ENCODE measurements at regions not wholly inside any gene's neighbourhood (a gene's known extent, or its start where the extent isn't known, plus 50 kb on each side); places are given as distances from the start of the nearest gene placed in this dataset.

GRCh38 chr2:188000189-188000588 is 291.5 kb upstream of the GULP1 start:
- no peaks in the 10 kb centered on the region for H3K27me3 Mint-ChIP-seq (ENCODE audit: insufficient read depth, unreplicated experiment)
- intact Hi-C loops (cut with micrococcal nuclease): no loop called here
- H3K36me3 Mint-ChIP-seq (ENCODE audit: insufficient read depth, unreplicated experiment): no peaks in the 10 kb centered on the region
- H3K4me1 Mint-ChIP-seq (ENCODE audit: insufficient read depth, unreplicated experiment): no peaks in the 10 kb centered on the region
- no peak overlapping the region for H3K27ac Mint-ChIP-seq (ENCODE audit: low read depth, unreplicated experiment)
- no peak overlapping the region for H3K4me3 Mint-ChIP-seq (ENCODE audit: unreplicated experiment)
- TF ChIP-seq, protein P1, sequence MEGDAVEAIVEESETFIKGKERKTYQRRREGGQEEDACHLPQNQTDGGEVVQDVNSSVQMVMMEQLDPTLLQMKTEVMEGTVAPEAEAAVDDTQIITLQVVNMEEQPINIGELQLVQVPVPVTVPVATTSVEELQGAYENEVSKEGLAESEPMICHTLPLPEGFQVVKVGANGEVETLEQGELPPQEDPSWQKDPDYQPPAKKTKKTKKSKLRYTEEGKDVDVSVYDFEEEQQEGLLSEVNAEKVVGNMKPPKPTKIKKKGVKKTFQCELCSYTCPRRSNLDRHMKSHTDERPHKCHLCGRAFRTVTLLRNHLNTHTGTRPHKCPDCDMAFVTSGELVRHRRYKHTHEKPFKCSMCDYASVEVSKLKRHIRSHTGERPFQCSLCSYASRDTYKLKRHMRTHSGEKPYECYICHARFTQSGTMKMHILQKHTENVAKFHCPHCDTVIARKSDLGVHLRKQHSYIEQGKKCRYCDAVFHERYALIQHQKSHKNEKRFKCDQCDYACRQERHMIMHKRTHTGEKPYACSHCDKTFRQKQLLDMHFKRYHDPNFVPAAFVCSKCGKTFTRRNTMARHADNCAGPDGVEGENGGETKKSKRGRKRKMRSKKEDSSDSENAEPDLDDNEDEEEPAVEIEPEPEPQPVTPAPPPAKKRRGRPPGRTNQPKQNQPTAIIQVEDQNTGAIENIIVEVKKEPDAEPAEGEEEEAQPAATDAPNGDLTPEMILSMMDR (IDR thresholded peaks at IDR 0.05; ENCODE audit: unreplicated experiment): no peak
- H3K9me3 Mint-ChIP-seq (ENCODE audit: unreplicated experiment): no peaks in the 10 kb centered on the region
- CTCF ChIA-PET: interaction anchor here (0.6 kb wide), 1 partner anchor 60 kb away, joined by 3 read pairs; no protein-coding TSS in a partner anchor
- DNase-seq (ENCODE audit: unreplicated experiment): no peak
- BruUV-seq (replicated peaks): no TSS peak
- POLR2A ChIA-PET: no interaction called here

- Mint-ChIP-seq H3K27me3 (ENCODE audit: insufficient read depth, unreplicated experiment) (no peaks in the 10 kb centered on the region), H3K36me3 (ENCODE audit: insufficient read depth, unreplicated experiment) (no peaks in the 10 kb centered on the region), H3K9me3 (ENCODE audit: unreplicated experiment) (no peaks in the 10 kb centered on the region), H3K27ac (ENCODE audit: low read depth, unreplicated experiment) (no peak overlapping the region), H3K4me1 (ENCODE audit: insufficient read depth, unreplicated experiment) (no peaks in the 10 kb centered on the region), H3K4me3 (ENCODE audit: unreplicated experiment) (no peak overlapping the region)
- ChIA-PET CTCF (interaction anchor here (0.6 to 1.5 kb wide), 3 partner anchors 8 to 72 kb away, joined by 3 to 4 read pairs (median 3); no protein-coding TSS in a partner anchor), POLR2A (interaction anchor here (0.7 kb wide), 1 partner anchor 138 kb away, joined by 3 read pairs; no protein-coding TSS in a partner anchor)
- DNase-seq (ENCODE audit: unreplicated experiment): no peak
- intact Hi-C loops (cut with micrococcal nuclease): no loop called here
- no TSS peak for BruUV-seq (replicated peaks)
- TF ChIP-seq, protein P1 (IDR thresholded peaks at IDR 0.05; ENCODE audit: unreplicated experiment): no peak
These were observed 287.9 kb upstream of the GULP1 start for GRCh38 chr2:188003800-188004199.

DNA sequence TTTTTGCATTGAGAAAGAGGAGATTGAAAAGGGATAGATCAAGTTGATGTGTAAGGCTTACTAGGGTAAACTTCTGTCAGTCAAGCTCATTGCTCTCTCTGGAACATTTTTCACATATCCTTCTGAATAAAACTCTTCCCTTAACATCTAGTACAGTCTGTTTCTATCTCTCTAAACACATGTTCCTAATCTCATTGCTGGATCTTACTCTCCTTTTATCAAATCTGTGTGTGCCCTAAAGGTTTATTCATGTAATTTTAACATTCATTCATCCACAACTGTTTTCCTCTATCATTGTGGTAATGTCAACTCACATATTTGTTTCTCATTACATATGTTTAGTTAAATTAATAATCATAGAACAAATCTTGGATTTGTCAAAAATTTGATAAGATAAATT is 277.9 kb upstream of the GULP1 start:
- no peaks in the 10 kb centered on the region for H3K27me3 Mint-ChIP-seq (ENCODE audit: insufficient read depth, unreplicated experiment)
- ChIA-PET POLR2A (no interaction called here), CTCF (no interaction called here)
- no peak overlapping the region for H3K27ac Mint-ChIP-seq (ENCODE audit: low read depth, unreplicated experiment)
- H3K36me3 Mint-ChIP-seq (ENCODE audit: insufficient read depth, unreplicated experiment): no peaks in the 10 kb centered on the region
- no TSS peak for BruUV-seq (replicated peaks)
- H3K4me3 Mint-ChIP-seq (ENCODE audit: unreplicated experiment): no peak overlapping the region
- DNase-seq (ENCODE audit: unreplicated experiment): no peak
- intact Hi-C loops (cut with micrococcal nuclease): no loop called here
- H3K9me3 Mint-ChIP-seq (ENCODE audit: unreplicated experiment): no peaks in the 10 kb centered on the region
- TF ChIP-seq, protein P1 (IDR thresholded peaks at IDR 0.05; ENCODE audit: unreplicated experiment): no peak
- H3K4me1 Mint-ChIP-seq (ENCODE audit: insufficient read depth, unreplicated experiment): no peaks in the 10 kb centered on the region

- Mint-ChIP-seq H3K4me3 (ENCODE audit: unreplicated experiment) (no peak overlapping the region), H3K9me3 (ENCODE audit: unreplicated experiment) (no peaks in the 10 kb centered on the region), H3K4me1 (ENCODE audit: insufficient read depth, unreplicated experiment) (no peaks in the 10 kb centered on the region), H3K36me3 (ENCODE audit: insufficient read depth, unreplicated experiment) (no peaks in the 10 kb centered on the region), H3K27me3 (ENCODE audit: insufficient read depth, unreplicated experiment) (no peaks in the 10 kb centered on the region), H3K27ac (ENCODE audit: low read depth, unreplicated experiment) (no peak overlapping the region)
- POLR2A ChIA-PET: no interaction called here
- intact Hi-C loops (cut with micrococcal nuclease): no loop called here
- TF ChIP-seq, protein P1 (IDR thresholded peaks at IDR 0.05; ENCODE audit: unreplicated experiment): no peak
- no peak for DNase-seq (ENCODE audit: unreplicated experiment)
- CTCF ChIA-PET: interaction anchor here (0.6 kb wide), 1 partner anchor 275 kb away, joined by 3 read pairs; the partner anchor contains the start of gene GULP1
- no TSS peak for BruUV-seq (replicated peaks)
These were observed 274.8 kb upstream of the GULP1 start for GRCh38 chr2:188016917-188017316.

All from MCF 10A (cell line).